DMS53 (cell line): ENCODE measurements at regions not wholly inside any gene's neighbourhood (a gene's known extent, or its start where the extent isn't known, plus 50 kb on each side); places are given as distances from the start of the nearest gene placed in this dataset.

Experiments used
- DNase-seq: peaks from one replicate; lab custom pipeline; 2025; lab: John Stamatoyannopoulos, UW

- no peak for DNase-seq
Observed at GRCh38 chr4:24666816-24667477, 82.6 kb upstream of the DHX15 start.

DNA sequence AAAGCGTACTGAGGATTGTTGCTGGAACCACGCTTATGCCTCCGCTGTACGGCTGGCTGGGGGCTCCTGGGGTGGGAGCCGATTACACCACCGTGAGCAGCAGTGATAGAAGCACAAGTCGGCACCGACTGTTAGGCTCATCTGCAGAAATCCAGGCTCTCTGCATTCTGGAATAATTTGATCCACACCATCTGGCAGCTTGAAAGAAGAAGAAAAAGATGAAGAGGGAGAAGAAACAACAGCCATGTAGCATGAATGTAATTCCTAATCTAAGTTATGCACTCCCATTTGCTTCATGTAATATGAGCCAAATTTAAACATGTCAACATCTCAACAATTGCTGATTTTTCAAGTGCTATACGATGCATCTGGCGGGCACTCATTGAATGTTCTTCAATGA lies 84.6 kb upstream of the DHX15 start:
- DNase-seq = no peak

DNA sequence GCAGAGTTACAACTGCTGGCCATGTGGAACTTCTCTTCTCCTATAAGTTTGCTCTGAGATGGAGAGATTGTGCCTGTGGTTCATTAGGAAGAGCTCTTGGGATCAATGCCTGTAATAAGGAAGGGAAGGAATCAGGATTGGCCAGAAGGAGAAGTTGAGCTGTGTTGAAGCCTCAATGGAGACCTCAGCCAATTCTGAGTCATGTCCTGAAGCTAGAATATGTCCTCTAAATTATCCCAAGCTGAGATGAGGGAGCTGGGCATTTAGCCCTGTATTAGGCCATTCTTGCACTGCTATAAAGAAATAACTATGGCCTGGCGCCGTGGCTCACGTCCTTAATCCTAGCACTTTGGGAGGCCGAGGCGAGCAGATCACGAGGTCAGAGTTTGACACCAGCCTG lies 85.4 kb upstream of the DHX15 start:
- DNase-seq = no peak

- DNase-seq = no peak
Observed at GRCh38 chr4:24671849-24672248, 87.5 kb upstream of the DHX15 start.

DNA sequence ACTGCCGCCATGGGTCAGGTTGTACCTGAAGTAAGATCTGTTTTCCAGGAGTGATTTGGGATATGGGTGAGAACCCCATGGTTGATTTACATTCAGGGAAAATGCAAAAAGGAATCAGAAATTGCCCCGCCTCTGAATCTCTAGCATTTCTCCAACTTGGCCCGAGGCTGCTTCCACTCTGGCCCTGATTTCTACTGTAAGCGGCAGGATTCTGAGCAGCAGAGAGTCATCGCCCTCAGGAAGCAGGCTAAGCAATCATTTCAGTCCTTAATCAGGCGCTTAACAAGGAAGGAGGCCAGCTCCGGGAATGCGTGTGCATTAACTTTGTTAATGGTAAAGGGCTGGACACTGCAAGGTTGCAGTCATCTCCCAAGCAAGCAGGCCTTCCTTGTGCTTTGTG lies 88.5 kb upstream of the DHX15 start:
- no peak for DNase-seq

GRCh38 chr4:24674279-24674678 lies 89.9 kb upstream of the DHX15 start:
- no peak for DNase-seq

DNA sequence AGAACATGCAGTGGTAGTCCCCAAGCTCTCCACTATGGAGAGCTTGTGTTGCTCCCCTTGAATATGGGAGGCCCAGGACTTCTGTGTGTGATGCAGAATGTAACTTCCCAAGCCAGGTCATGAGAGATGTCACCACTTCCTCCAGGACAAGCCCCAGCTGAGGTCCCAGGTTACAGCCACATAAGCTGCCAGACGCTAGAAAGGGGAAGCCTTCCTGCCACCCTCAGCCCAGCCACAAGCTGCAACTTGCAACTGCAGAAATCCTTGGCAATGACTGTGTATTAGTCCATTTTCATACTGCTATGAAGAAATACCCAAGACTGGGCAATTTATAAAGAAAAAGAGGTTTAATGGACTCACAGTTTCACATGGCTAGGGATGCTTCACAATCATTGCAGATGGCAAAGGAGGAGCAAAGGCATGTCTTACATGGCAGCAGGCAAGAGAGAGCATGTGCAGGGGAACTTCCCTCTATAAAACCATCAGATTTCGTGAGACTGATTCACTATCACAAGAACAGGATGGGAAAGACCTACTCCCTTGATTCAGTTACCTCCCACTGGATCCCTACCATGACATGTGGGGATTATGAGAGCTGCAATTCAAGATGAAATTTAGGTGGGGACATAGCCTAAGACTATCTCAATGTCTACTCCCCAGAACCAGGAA lies 91.5 kb upstream of the DHX15 start:
- no peak for DNase-seq

DNA sequence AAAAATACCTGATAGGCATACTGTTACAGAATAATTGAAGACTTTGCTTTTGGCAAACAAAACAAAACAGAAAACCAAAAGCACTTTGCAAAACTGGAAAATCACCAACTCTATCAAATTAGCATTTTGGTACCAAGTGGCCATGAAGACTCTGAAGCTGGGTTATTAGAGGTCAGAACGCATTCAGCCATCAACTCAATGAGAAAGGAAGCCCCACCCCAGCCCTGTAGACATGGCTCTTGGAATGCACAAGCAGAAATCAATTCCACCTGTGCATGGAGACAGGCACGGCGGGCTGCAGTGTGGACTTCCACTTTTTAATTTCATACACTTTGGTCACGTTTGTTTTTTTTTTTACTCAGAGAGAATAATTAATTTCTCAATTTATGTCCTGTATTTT lies 93.6 kb upstream of the DHX15 start:
- no peak for DNase-seq

DNA sequence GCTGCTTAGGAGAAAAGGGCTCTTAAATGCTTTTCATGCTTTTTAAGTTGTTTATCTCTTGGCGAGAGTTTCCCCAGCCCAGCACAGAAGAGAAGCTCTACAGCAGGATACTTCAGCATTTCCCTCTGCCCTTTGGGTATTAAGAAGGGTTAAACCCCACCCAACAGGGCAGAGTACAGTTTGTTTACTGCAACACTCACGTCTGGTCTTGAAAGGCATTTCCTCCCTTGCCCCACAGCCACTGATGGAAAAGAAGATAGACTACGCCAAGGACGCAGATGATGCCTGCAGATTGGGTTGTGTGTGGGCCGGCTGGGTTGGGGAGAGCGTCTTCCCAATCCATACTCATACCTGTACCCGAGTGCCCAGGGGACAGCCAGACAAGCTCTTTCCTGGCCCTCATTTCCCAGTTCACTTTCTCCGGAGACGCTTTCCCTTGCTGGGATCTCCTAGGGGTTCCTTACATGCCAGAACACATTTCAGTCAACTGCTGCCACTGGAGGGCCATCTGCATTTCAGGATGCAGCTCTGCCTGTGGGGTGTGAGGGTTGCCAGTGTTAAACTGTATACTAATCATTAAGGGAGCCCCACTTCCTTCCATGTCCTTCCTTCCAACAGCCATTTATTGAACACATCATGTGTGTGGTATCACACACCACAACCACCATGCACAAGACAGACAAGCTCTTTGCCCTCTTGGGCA lies 96.5 kb upstream of the DHX15 start:
- DNase-seq = no peak

DNA sequence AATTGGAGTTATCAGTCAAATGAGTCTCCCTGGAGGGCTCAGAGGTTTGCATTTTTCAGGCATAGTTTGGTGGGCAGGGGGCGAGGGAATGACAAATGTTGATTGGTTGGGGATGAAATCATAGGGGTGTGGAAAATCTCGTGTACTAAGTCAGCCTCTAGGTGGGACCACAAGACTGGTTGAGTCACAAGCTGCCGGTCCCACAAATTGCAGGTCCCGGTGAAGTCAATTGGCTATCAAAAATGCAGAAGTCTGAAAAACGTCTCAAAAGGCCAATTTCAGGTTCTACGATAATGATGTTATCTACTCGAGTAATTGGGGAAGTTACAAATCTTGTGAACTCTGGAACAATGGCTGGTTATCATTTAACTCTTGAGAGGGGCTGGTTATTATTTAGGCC lies 98.8 kb upstream of the DHX15 start:
- no peak for DNase-seq

GRCh38 chr4:24686866-24687692 lies 102.7 kb upstream of the DHX15 start:
- peak; percentile 82 for DNase-seq

DNA sequence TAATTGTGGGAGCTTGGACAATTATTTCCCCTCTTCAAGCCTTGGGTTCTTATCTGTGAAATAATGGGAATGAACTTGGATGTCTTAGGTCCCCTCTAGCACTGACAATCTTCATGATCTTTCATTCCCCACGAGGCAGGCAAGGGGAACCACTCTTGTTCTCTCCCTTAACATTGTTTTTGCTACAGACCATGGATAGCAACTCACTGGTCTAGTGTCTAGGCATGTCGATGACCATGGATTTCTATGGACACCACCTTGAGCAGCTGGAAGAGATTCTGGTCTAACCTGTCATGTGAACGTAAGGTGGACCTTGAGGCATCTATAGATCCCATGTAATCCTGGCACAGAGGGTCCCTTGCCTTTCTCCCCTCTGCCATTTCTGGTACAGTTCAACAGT lies 104.1 kb upstream of the DHX15 start:
- no peak for DNase-seq

GRCh38 chr4:24689212-24689611 lies 104.9 kb upstream of the DHX15 start:
- no peak for DNase-seq

GRCh38 chr4:24690436-24690835 lies 104.9 kb upstream of the SOD3 start:
- DNase-seq = no peak

DNA sequence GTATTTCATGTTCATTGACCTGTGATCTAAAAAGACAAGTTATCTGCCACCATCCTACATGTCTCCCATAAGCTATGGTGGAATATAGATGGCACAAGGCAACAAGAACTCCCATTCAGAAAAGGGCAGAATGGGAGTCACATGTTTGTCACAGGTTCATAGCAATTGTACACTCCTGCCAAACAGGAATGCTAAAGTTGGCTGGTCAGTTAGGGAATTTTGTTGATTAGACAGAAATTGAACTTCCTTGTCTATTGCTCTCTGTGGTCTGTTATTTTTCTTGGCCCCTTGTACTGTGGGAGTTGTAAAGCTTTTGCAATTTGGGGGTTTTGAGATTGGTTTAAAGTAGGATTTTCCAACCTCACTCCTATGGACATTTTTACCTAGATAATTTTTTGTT lies 101.7 kb upstream of the SOD3 start:
- no peak for DNase-seq

DNA sequence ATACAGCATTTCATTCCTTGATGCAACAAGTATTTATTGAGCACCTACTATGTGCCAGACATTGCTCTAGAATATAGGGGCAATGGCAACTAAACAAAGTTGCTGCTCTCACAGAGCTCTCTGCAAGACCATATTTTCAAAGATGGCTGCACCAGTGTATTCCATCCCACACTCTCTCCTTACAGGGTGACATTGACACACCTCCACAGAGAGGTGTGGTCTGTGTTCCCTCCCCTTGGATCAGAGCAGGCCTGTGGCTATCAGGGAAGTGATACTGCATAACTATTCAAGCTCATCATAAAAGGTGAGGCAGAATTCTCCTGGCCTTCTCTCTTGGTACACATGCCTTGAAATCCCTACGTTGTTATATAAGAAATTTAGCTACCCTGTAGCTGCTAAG lies 95.3 kb upstream of the SOD3 start:
- DNase-seq = no peak

DNA sequence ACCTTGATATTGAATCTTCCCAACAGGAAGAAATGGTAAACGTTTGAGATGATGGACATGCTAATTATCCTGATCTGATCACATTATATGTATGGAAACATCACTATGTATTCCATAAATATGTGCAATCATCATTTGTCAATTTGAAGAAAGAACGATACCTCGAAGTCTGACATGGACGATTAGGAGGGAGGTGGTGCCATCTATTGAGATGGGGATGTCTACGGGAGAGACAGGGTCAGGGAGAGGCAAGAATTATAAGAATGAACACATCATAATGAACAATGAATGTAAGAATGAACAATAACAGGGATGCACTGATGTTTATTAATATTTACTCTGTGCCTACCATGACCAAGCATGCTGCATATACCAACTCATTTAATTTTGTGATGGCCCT lies 93.7 kb upstream of the SOD3 start:
- DNase-seq = no peak

DNA sequence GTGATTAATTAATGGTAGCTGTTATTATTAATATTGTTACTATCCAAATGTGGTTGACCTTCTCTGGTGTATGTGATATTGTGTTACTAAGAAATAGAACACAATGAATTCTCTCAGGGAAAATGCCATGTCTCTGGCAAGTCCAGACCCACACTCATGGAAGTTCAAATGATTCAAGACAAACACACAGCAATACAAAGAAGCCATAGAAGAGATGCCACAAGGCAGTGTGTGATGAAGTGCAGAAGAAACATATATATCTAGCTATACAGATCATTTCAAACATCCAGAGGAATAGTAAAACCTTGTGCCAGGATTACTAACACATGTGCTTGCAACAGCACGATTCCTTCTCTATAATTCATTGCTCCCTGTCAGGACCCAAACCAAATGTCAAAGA lies 93.1 kb upstream of the SOD3 start:
- DNase-seq = no peak

GRCh38 chr4:24703298-24703697 lies 92.1 kb upstream of the SOD3 start:
- no peak for DNase-seq

GRCh38 chr4:24704149-24704548 lies 91.2 kb upstream of the SOD3 start:
- DNase-seq = no peak

DNA sequence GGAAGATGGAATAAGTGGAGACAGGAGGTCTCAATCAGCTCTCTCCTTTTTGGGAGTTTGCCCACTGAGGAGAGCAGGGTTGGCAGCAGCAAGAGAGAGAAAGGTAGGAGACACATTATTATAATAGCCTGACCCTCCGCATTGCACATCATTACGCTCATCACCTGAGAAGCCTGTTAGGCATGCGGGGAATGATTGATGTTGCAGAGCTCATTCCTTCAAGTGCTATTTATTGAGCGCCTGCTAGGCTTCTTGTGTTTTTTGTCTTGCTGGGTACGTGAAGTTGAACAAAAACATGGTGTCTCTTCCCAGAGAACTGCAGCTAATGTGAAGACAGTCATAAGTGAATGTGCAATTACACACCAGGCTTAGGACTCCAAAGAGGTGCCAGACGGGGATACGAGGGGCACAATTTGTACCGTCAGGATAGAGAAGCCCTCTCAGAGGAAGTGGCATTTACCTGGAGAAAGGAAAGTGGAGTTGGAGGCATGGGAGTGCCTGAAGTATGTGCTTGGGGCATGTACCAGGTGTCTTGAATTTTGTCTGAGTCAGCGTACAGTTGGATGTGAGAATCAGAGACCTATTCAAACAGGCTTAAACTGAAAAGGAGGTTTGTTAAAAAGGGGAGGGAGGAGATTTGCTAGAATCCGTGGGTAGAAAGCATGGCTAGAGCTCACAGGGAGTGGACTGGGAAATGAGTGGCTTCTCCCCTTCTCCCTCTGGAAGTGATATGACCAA lies 90.2 kb upstream of the SOD3 start:
- no peak for DNase-seq

GRCh38 chr4:24713604-24714003 lies 81.8 kb upstream of the SOD3 start:
- DNase-seq = no peak
